Naive B cell (primary cell): ENCODE measurements at regions not wholly inside any gene's neighbourhood (a gene's known extent, or its start where the extent isn't known, plus 50 kb on each side); places are given as distances from the start of the nearest gene placed in this dataset.
A peak's percentile ranks its signal among the peaks of the same experiment; 100 is the strongest.

Experiments used
- ATAC-seq, 2 donors: fragments of 150-1000 bp; cut with Tn5 transposase; 2 replicates each; pipeline ENCODE4 v1.10.0; 2021; ENCODE audit warnings: low read depth in 2 of 2, mild to moderate bottlenecking in 2 of 2, moderate library complexity in 2 of 2
- DNase-seq: peaks from one replicate; pipeline ENCODE4 v3.0.0; 2022
- H3K27ac Mint-ChIP-seq, 6 donors: one replicate each; pipeline ENCODE4 v1.8.0; 2020 to 2022; ENCODE audit warnings: mild to moderate bottlenecking in 6 of 6, mixed read lengths in 6 of 6, moderate library complexity in 5 of 6, inconsistent platforms in 2 of 6
- H3K27me3 Mint-ChIP-seq, 3 donors: one replicate each; pipeline ENCODE4 v1.8.0; 2021 to 2022; ENCODE audit warnings: mixed read lengths in 3 of 3, mild to moderate bottlenecking in 1 of 3
- H3K36me3 Mint-ChIP-seq, 2 donors: one replicate each; pipeline ENCODE4 v1.8.0; 2020 to 2022; ENCODE audit warnings: mixed read lengths in 2 of 2, inconsistent platforms in 1 of 2, mild to moderate bottlenecking in 1 of 2
- H3K4me1 Mint-ChIP-seq, 3 donors: one replicate each; pipeline ENCODE4 v1.8.0; 2020 to 2022; ENCODE audit warnings: mixed read lengths in 3 of 3, inconsistent platforms in 1 of 3, mild to moderate bottlenecking in 1 of 3, moderate library complexity in 1 of 3
- H3K4me3 Mint-ChIP-seq, 8 donors: one replicate each; pipeline ENCODE4 v1.8.0; 2020 to 2022; ENCODE audit warnings: mild to moderate bottlenecking in 8 of 8, mixed read lengths in 8 of 8, moderate library complexity in 8 of 8, inconsistent platforms in 2 of 8
- H3K9me3 Mint-ChIP-seq, 7 donors: one replicate each; pipeline ENCODE4 v1.8.0; 2020 to 2022; ENCODE audit warnings: mixed read lengths in 7 of 7, mild to moderate bottlenecking in 5 of 7, inconsistent platforms in 2 of 7, moderate library complexity in 1 of 7

GRCh38 chr12:116647813-116648212 is 88.6 kb downstream of the MAP1LC3B2 start:
- Mint-ChIP-seq H3K4me3 (peak overlapping the region in 1 of 8 donors; percentile 27), H3K27ac (no peak overlapping the region)

DNA sequence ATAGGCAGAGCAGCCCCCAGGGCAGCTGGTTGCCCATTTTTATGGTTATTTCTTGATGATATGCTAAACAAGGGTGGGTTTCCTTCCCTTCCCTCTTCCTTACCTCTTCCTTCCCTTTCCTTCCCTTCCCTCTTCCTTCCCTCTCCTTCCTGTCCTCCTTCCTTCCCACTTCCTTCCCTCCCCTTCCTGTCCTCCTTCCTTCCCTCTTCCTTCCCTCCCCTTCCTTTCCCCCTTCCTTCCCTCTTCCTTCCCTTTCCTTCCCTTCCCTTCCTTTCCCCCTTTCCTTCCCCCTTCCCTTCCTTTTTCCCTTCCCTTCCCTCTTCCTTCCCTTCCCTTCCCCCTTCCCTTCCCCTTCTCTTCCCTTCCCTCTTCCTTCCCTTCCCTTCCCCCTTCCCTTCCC is 87.7 kb downstream of the MAP1LC3B2 start:
- peaks cover 0 to 5% (median 0%) of the 10 kb centered on the region in 3 donors for H3K4me1 Mint-ChIP-seq

More at GRCh38 chr12:116647813-116648212, 88.6 kb downstream of the MAP1LC3B2 start:
- Mint-ChIP-seq H3K36me3 (peaks cover 9% of the 10 kb centered on the region in 2 donors), H3K27me3 (peaks cover 17 to 23% (median 19%) of the 10 kb centered on the region in 3 donors), H3K9me3 (peaks cover 6 to 41% (median 17%) of the 10 kb centered on the region in 7 donors), H3K4me1 (peaks cover 0 to 5% (median 0%) of the 10 kb centered on the region in 3 donors)
- no peak for DNase-seq
- no peak for ATAC-seq

GRCh38 chr12:116644806-116645205 is 85.6 kb downstream of the MAP1LC3B2 start:
- Mint-ChIP-seq H3K36me3 (peaks cover 7 to 9% of the 10 kb centered on the region in 2 donors), H3K27me3 (peaks cover 10 to 19% (median 13%) of the 10 kb centered on the region in 3 donors), H3K9me3 (peaks cover 5 to 28% (median 17%) of the 10 kb centered on the region in 7 donors), H3K4me3 (no peak overlapping the region), H3K27ac (no peak overlapping the region), H3K4me1 (no peaks in the 10 kb centered on the region)
- no peak for ATAC-seq
- no peak for DNase-seq

More for the DNA sequence above, 87.7 kb downstream of the MAP1LC3B2 start:
- H3K27me3 Mint-ChIP-seq, result peaks cover 13 to 20% (median 19%) of the 10 kb centered on the region in 3 donors
- ATAC-seq (no peak), DNase-seq (no peak)
- peaks cover 5 to 41% (median 17%) of the 10 kb centered on the region in 7 donors for H3K9me3 Mint-ChIP-seq
- H3K4me3 Mint-ChIP-seq, result no peak overlapping the region
- H3K36me3 Mint-ChIP-seq, result peaks cover 7 to 9% of the 10 kb centered on the region in 2 donors
- H3K27ac Mint-ChIP-seq, result no peak overlapping the region

GRCh38 chr12:116642683-116643082 is 83.5 kb downstream of the MAP1LC3B2 start:
- no peak overlapping the region for H3K4me3 Mint-ChIP-seq
- peaks cover 0 to 4% of the 10 kb centered on the region in 2 donors for H3K36me3 Mint-ChIP-seq
- no peaks in the 10 kb centered on the region for H3K4me1 Mint-ChIP-seq
- peaks cover 6 to 14% (median 10%) of the 10 kb centered on the region in 3 donors for H3K27me3 Mint-ChIP-seq
- H3K27ac Mint-ChIP-seq, result peak overlapping the region in 1 of 6 donors; percentile 8
- ATAC-seq (no peak), DNase-seq (no peak)
- peaks cover 0 to 14% (median 8%) of the 10 kb centered on the region in 7 donors for H3K9me3 Mint-ChIP-seq

DNA sequence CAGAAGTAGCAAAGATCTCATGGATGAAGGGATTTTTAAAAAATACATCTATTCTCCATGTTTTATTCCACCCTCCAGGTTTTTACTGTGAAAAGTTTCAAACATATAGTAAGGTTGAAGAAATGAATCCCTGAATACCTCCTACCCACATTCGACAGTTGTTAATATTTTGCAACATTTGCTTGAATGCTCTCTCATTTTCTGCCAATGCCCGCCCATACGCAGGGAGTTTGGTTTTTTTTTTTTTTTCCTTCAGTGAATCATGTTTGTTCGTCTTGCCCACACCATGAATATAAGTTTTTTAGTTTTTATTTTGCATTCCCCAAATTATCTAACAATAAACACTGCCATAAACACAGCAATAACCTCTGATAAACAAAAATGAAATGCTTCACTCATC is 82.9 kb downstream of the MAP1LC3B2 start:
- Mint-ChIP-seq H3K9me3 (peaks cover 0 to 14% (median 8%) of the 10 kb centered on the region in 7 donors), H3K36me3 (peaks cover 0 to 4% of the 10 kb centered on the region in 2 donors), H3K27me3 (peaks cover 4 to 9% (median 8%) of the 10 kb centered on the region in 3 donors), H3K27ac (no peak overlapping the region), H3K4me1 (no peaks in the 10 kb centered on the region), H3K4me3 (no peak overlapping the region)
- DNase-seq, result no peak
- no peak for ATAC-seq

- Mint-ChIP-seq H3K4me1 (peaks cover 6 to 11% (median 11%) of the 10 kb centered on the region in 3 donors), H3K4me3 (no peak overlapping the region), H3K27ac (no peak overlapping the region), H3K36me3 (peaks cover 0 to 4% of the 10 kb centered on the region in 2 donors), H3K27me3 (peaks cover 0 to 4% (median 0%) of the 10 kb centered on the region in 3 donors), H3K9me3 (peaks cover 0 to 14% (median 8%) of the 10 kb centered on the region in 7 donors)
- no peak for ATAC-seq
- DNase-seq, result no peak
Measured at GRCh38 chr12:116640281-116640680, 81.1 kb downstream of the MAP1LC3B2 start.

DNA sequence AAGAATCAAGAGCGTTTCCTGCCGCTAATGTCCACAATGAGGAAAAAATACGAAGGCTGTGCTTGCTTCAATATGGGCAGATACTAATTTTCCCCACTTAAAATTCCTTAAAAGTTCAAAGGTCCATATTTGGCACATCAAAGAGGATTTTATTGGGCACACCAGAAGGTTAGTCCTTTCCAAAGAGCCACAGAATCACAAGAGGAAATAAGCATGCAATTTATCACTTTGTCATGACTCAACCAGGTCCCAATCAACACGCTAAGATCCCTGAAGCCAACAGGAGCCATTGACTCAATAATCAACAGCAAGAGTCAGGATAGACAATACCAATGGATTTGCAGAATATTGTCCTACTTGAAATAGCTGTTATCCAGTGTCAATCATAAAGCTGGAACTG is 80.6 kb downstream of the MAP1LC3B2 start:
- ATAC-seq (no peak), DNase-seq (no peak)
- peaks cover 0 to under 1% of the 10 kb centered on the region in 2 donors for H3K36me3 Mint-ChIP-seq
- no peak overlapping the region for H3K27ac Mint-ChIP-seq
- peaks cover 0 to 9% (median 4%) of the 10 kb centered on the region in 7 donors for H3K9me3 Mint-ChIP-seq
- H3K4me3 Mint-ChIP-seq, result no peak overlapping the region
- peaks cover 11 to 16% (median 16%) of the 10 kb centered on the region in 3 donors for H3K4me1 Mint-ChIP-seq
- peaks cover under 1 to 7% (median 3%) of the 10 kb centered on the region in 3 donors for H3K27me3 Mint-ChIP-seq

DNA sequence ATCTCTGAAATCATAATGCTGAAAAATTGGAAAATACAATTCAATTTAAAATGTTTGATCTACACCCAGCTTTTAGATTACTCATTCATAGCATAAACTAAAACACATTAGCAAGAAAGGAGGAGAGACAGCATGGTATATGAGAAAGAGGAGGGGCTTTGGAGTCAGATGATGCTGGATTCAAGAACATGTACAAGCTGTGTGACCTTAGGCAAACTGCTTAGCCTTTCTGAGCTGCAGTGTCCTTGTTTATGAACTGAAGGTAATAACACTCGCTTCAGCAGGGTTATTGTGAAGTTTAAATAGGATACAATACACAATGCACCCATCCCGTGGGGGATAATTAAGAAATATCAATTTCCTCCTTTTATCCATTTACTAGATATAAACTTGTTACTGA is 79.2 kb downstream of the MAP1LC3B2 start:
- Mint-ChIP-seq H3K27ac (no peak overlapping the region), H3K36me3 (no peaks in the 10 kb centered on the region), H3K4me1 (peaks cover 19 to 23% (median 22%) of the 10 kb centered on the region in 3 donors), H3K4me3 (no peak overlapping the region), H3K27me3 (peaks cover 12 to 16% (median 16%) of the 10 kb centered on the region in 3 donors), H3K9me3 (no peaks in the 10 kb centered on the region)
- DNase-seq (no peak), ATAC-seq (no peak)

DNA sequence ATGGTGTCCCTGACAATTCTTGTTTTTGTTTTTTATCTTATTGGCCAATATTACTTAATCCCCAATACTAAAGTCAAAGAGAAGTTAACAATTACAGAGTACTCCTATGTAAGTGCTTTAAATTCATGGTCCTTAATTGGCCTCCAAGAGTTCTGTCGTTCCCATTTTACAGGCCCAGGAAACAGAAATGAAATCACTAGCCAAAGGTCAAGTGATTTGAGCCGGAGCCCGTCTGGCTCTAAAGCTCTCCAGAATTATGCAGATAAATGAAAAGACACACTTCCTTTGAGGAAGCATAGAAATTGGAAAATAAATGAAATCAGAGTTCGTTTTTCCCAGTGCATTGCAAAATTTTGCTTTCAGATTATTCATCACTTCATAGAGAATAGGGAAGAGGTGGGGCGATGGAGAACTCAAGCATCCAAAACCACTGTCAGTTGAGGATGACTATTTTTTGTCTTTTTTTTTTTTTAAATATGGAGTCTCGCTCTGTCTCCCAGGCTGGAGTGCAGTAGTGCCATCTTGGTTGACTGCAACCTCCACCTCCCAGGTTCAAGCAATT is 78.5 kb downstream of the MAP1LC3B2 start:
- H3K9me3 Mint-ChIP-seq, result no peaks in the 10 kb centered on the region
- H3K27ac Mint-ChIP-seq, result no peak overlapping the region
- no peak overlapping the region for H3K4me3 Mint-ChIP-seq
- no peaks in the 10 kb centered on the region for H3K36me3 Mint-ChIP-seq
- peaks cover 19 to 23% (median 22%) of the 10 kb centered on the region in 3 donors for H3K27me3 Mint-ChIP-seq
- no peak for ATAC-seq
- no peak for DNase-seq
- peaks cover 20 to 23% (median 22%) of the 10 kb centered on the region in 3 donors for H3K4me1 Mint-ChIP-seq

DNA sequence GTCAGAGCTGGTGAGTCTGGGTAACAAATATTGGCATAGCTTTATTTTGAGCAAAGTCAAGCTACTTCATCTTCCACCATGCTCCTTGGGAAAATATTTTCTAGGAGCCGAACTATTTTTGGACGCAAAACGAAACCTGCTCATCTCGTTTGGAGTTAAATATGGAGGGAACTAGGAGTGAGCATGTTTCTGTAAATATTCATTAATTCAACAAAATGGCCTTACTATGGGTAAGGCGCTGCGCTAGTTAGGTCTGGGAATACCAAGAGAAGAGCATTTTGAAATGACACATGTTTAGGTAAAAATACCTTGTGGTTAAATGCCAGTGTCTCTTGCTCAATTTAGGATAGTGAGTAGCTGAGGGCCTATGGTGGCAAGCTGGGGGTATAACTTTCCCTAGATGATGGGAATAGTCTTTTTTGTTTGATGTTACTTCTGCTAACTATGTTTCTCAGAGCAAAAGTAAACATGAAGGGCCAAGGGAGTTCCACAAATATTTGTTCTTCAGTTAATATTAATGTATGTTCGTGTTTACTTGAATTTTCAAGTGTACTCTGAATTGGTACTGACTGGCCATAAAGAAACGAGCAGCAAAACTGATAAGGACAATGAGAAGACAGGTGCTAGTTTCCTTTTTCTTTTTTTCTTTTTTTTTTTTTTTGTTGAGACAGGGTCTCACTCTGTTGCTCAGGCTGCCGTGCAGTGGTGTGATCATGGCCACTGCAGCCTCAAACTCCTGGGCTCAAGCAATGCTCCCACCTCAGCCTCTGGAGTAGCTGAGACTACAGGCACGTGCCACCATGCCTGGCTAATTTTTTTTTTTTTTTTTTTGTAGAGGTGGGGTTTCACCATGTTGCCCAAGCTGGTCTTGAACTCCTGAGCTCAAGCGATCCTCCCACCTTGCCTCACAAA is 77.7 kb downstream of the MAP1LC3B2 start:
- Mint-ChIP-seq H3K9me3 (no peaks in the 10 kb centered on the region), H3K27me3 (peaks cover 23 to 28% (median 27%) of the 10 kb centered on the region in 3 donors), H3K4me3 (no peak overlapping the region), H3K36me3 (no peaks in the 10 kb centered on the region), H3K27ac (no peak overlapping the region), H3K4me1 (peaks cover 20 to 23% (median 22%) of the 10 kb centered on the region in 3 donors)
- DNase-seq (no peak), ATAC-seq (no peak)

GRCh38 chr12:116635487-116635886 is 76.3 kb downstream of the MAP1LC3B2 start:
- peak overlapping the region in 7 of 8 donors; percentile 48 to 84 (median 68) for H3K4me3 Mint-ChIP-seq
- H3K4me1 Mint-ChIP-seq, result peaks cover 20 to 23% (median 22%) of the 10 kb centered on the region in 3 donors
- no peaks in the 10 kb centered on the region for H3K9me3 Mint-ChIP-seq
- ATAC-seq, result peak; percentile 42 to 66
- peak overlapping the region in 2 of 6 donors; percentile 40 to 82 for H3K27ac Mint-ChIP-seq
- DNase-seq, result peak; percentile 7
- H3K36me3 Mint-ChIP-seq, result no peaks in the 10 kb centered on the region
- peaks cover 27 to 38% (median 37%) of the 10 kb centered on the region in 3 donors for H3K27me3 Mint-ChIP-seq

GRCh38 chr12:116633476-116633875 is 74.3 kb downstream of the MAP1LC3B2 start:
- Mint-ChIP-seq H3K36me3 (no peaks in the 10 kb centered on the region), H3K27me3 (peaks cover 27 to 53% (median 44%) of the 10 kb centered on the region in 3 donors), H3K27ac (no peak overlapping the region), H3K9me3 (no peaks in the 10 kb centered on the region), H3K4me3 (peak overlapping the region in 2 of 8 donors; percentile 21 to 42), H3K4me1 (peaks cover 20 to 23% (median 22%) of the 10 kb centered on the region in 3 donors)
- no peak for ATAC-seq
- no peak for DNase-seq

DNA sequence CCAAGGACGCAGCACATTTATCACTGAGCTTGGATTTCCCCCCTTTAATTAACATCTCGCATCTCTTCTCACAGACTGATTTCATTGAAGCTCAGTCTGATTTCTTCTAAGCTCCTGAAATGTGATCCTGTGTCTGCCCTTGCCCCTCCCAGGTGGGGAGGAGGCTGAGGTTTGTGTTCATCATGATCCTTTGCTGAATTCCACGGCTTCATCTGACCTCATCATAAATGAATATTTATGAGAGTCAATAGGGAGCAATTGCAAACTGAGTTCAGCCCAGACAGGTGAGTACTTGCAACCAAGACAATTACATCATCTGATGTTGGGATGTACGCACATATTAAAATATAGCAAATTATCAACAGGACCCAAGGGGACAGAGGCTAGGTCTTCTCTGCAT is 72.4 kb downstream of the MAP1LC3B2 start:
- no peak overlapping the region for H3K27ac Mint-ChIP-seq
- no peak for DNase-seq
- ATAC-seq, result no peak
- H3K27me3 Mint-ChIP-seq, result peaks cover 27 to 55% (median 46%) of the 10 kb centered on the region in 3 donors
- no peak overlapping the region for H3K4me3 Mint-ChIP-seq
- peaks cover 20 to 22% (median 22%) of the 10 kb centered on the region in 3 donors for H3K4me1 Mint-ChIP-seq
- no peaks in the 10 kb centered on the region for H3K36me3 Mint-ChIP-seq
- H3K9me3 Mint-ChIP-seq, result no peaks in the 10 kb centered on the region
